Neural progenitor cell (in vitro differentiated cells): ENCODE measurements at regions not wholly inside any gene's neighbourhood (a gene's known extent, or its start where the extent isn't known, plus 50 kb on each side); places are given as distances from the start of the nearest gene placed in this dataset.

Experiments used
- DNase-seq: peaks from one replicate; pipeline ENCODE4 v3.0.0-alpha.2; 2016; ENCODE audit warnings: low spot score
- H2AFZ ChIP-seq: fragments of 200-600 bp; sonication (generic); replicated peaks from 2 replicates; pipeline ENCODE4 v1.6.1; 2016; ENCODE audit warnings: antibody characterized with exemption
- H3F3A ChIP-seq: fragments of 200-600 bp; sonication (generic); 2 replicates; pipeline ENCODE4 v1.6.1; 2016; ENCODE audit warnings: antibody characterized with exemption, low read depth
- H3K27ac ChIP-seq: fragments of 200-600 bp; sonication (generic); 2 replicates; pipeline ENCODE4 v1.5.1; 2016; ENCODE audit warnings: mild to moderate bottlenecking
- H3K27me3 ChIP-seq: fragments of 200-600 bp; sonication (generic); 2 replicates; pipeline ENCODE4 v1.6.1; 2016; ENCODE audit warnings: mild to moderate bottlenecking, moderate library complexity
- H3K36me3 ChIP-seq: fragments of 200-600 bp; sonication (generic); 2 replicates; pipeline ENCODE4 v1.5.1; 2016
- H3K4me1 ChIP-seq: fragments of 200-600 bp; sonication (generic); 2 replicates; pipeline ENCODE4 v1.6.1; 2016; ENCODE audit warnings: mixed run types
- H3K4me2 ChIP-seq: fragments of 200-600 bp; sonication (generic); 2 replicates; pipeline ENCODE4 v1.6.1; 2016
- H3K4me3 ChIP-seq: fragments of 200-600 bp; sonication (generic); 2 replicates; pipeline ENCODE4 v1.5.1; 2016
- H3K79me2 ChIP-seq: fragments of 200-600 bp; sonication (generic); 2 replicates; pipeline ENCODE4 v1.6.1; 2016; ENCODE audit warnings: low read depth
- H3K9ac ChIP-seq: fragments of 200-600 bp; sonication (generic); 2 replicates; pipeline ENCODE4 v1.6.1; 2016
- H3K9me3 ChIP-seq: fragments of 200-600 bp; sonication (generic); 2 replicates; pipeline ENCODE4 v1.5.1; 2016; ENCODE audit warnings: low read depth
- H4K20me1 ChIP-seq: fragments of 200-600 bp; sonication (generic); 2 replicates; pipeline ENCODE4 v1.6.1; 2016; ENCODE audit warnings: low read depth
- H3K27ac Mint-ChIP-seq: 3 replicates; pipeline ENCODE4 v1.8.0; 2021; ENCODE audit warnings: mixed read lengths
- H3K27me3 Mint-ChIP-seq: 2 replicates; pipeline ENCODE4 v1.8.0; 2022; ENCODE audit warnings: low read depth, mild to moderate bottlenecking, inconsistent platforms, moderate library complexity, mixed read lengths; ENCODE audit not compliant: insufficient read depth
- H3K36me3 Mint-ChIP-seq: 3 replicates; pipeline ENCODE4 v1.8.0; 2021; ENCODE audit warnings: mixed read lengths
- H3K4me1 Mint-ChIP-seq: 3 replicates; pipeline ENCODE4 v1.8.0; 2021; ENCODE audit warnings: mixed read lengths
- H3K4me3 Mint-ChIP-seq: 3 replicates; pipeline ENCODE4 v1.8.0; 2021; ENCODE audit warnings: mild to moderate bottlenecking, moderate library complexity, mixed read lengths
- H3K9me3 Mint-ChIP-seq: 3 replicates; pipeline ENCODE4 v1.8.0; 2020; ENCODE audit warnings: mixed read lengths
- EZH2 ChIP-seq: fragments of 200-600 bp; sonication (generic); IDR thresholded peaks from 2 replicates; pipeline ENCODE4 v1.6.1; 2017; ENCODE audit warnings: antibody characterized with exemption, mild to moderate bottlenecking, moderate library complexity
- EZH2phosphoT487 ChIP-seq: fragments of 200-600 bp; sonication (generic); IDR thresholded peaks from 2 replicates; pipeline ENCODE4 v1.6.1; 2017; ENCODE audit warnings: antibody characterized with exemption
- TF ChIP-seq, protein P1 (sequence below): fragments of 200-600 bp; sonication (generic); IDR thresholded peaks from 2 replicates; pipeline ENCODE4 v1.5.1; 2017; ENCODE audit warnings: antibody characterized with exemption, mild to moderate bottlenecking

DNA sequence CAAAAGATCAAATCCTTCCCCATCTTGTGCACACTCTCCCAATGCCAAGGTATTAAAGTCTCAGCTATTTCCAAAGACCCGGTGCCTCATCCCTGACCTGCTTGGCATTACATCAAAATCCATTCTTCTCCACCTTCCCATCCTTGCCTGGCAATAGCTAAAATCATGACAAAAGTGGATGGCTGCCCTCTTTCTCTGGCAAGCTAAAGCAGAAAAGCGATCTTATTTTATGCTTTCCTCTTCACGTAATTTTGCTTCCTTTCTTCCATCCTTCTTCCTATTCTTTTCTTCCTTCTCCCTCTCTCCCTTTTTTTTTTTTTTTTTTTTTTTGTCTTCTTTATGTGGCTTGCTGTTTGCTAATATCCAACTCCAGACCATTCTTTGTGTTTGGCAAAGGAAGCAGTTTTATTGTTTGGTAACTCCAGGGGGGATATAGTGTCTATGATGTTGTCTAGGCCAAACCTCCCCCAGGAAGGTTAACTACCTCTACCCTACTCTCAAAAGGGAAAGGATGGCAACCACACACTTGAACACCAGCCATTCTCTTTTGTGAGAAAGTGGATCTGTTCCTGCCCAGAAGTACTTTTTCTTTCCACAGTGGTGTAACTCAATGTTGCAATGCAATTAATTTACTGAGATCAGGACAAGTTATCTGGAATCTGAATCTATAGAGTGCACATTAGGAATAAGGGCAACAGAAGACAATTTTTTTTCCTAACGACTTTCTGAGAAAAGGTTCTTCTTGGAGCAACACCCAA is 120.9 kb upstream of the TMEM161B start:
- Histone ChIP-seq H3K79me2 (no peaks in the 10 kb centered on the region), H3K27me3 (no peaks in the 10 kb centered on the region), H3K9ac (no peak overlapping the region), H3K9me3 (no peaks in the 10 kb centered on the region), H3K4me2 (peak overlapping the region; percentile 41), H2AFZ (no peak overlapping the region), H4K20me1 (no peaks in the 10 kb centered on the region), H3K27ac (no peak overlapping the region), H3F3A (peaks cover 31% of the 10 kb centered on the region), H3K36me3 (no peaks in the 10 kb centered on the region), H3K4me3 (no peak overlapping the region), H3K4me1 (peaks cover 68% of the 10 kb centered on the region)
- Mint-ChIP-seq H3K27ac (peak overlapping the region; percentile 83), H3K4me1 (peaks cover 65% of the 10 kb centered on the region), H3K27me3 (peaks cover 4% of the 10 kb centered on the region), H3K4me3 (peak overlapping the region; percentile 28), H3K9me3 (peaks cover 2% of the 10 kb centered on the region), H3K36me3 (no peaks in the 10 kb centered on the region)
- TF ChIP-seq EZH2 (no peak), EZH2phosphoT487 (no peak)
- TF ChIP-seq, protein P1, sequence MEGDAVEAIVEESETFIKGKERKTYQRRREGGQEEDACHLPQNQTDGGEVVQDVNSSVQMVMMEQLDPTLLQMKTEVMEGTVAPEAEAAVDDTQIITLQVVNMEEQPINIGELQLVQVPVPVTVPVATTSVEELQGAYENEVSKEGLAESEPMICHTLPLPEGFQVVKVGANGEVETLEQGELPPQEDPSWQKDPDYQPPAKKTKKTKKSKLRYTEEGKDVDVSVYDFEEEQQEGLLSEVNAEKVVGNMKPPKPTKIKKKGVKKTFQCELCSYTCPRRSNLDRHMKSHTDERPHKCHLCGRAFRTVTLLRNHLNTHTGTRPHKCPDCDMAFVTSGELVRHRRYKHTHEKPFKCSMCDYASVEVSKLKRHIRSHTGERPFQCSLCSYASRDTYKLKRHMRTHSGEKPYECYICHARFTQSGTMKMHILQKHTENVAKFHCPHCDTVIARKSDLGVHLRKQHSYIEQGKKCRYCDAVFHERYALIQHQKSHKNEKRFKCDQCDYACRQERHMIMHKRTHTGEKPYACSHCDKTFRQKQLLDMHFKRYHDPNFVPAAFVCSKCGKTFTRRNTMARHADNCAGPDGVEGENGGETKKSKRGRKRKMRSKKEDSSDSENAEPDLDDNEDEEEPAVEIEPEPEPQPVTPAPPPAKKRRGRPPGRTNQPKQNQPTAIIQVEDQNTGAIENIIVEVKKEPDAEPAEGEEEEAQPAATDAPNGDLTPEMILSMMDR = no peak
- DNase-seq = no peak

DNA sequence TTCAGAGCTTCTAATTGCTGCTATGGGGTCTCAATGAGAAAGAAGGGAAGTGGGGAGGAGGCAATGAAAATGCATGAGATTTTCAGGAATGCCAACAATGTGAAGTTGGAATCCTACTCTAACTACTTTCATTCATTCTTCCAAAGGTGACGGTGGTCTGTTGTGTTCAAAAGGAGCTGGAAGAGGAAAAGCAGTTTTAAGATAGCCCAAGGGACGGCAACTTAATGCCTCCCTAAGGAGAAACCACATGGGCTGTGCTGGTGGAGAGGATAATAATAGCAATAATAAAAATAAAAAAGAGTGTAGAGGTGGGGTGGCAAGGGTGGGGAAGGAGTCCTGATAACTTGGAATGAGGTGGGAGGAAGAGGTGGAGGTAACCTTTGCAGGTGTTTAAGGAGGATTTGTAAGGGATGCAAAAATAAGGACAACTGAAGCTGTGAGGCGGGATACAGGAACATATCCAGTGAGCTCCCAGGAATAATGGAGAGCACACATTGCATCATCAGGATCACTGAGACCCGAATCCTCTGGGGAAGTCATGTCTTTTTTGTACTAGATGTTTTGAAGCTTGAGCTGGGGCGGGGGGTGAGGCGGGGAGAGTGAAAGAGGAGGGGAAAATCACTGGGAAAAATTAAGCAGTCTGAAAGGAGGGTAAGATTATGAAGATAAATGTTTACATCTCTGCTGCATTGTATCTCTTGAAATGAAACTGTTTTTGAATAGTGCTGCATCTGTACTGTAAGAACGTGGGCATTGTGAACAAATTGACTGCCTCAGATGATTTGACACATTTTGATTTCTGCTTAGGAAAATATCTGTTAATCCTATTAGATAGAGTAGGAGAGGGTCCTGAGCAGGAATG is 120.1 kb upstream of the TMEM161B start:
- Histone ChIP-seq H3F3A (peaks cover 30% of the 10 kb centered on the region), H4K20me1 (no peaks in the 10 kb centered on the region), H3K4me1 (peaks cover 62% of the 10 kb centered on the region), H3K4me3 (no peak overlapping the region), H3K4me2 (peak overlapping the region; percentile 41), H3K36me3 (no peaks in the 10 kb centered on the region), H3K9me3 (no peaks in the 10 kb centered on the region), H3K79me2 (no peaks in the 10 kb centered on the region), H2AFZ (no peak overlapping the region), H3K9ac (no peak overlapping the region), H3K27me3 (no peaks in the 10 kb centered on the region), H3K27ac (peak overlapping the region; percentile 57)
- Mint-ChIP-seq H3K27me3 (peaks cover 6% of the 10 kb centered on the region), H3K9me3 (peaks cover 2% of the 10 kb centered on the region), H3K4me3 (peak overlapping the region; percentile 39), H3K36me3 (no peaks in the 10 kb centered on the region), H3K4me1 (peaks cover 56% of the 10 kb centered on the region), H3K27ac (peak overlapping the region; percentile 42)
- DNase-seq = peak; percentile 61
- TF ChIP-seq EZH2phosphoT487 (no peak), EZH2 (no peak)
- TF ChIP-seq, protein P1 = no peak

DNA sequence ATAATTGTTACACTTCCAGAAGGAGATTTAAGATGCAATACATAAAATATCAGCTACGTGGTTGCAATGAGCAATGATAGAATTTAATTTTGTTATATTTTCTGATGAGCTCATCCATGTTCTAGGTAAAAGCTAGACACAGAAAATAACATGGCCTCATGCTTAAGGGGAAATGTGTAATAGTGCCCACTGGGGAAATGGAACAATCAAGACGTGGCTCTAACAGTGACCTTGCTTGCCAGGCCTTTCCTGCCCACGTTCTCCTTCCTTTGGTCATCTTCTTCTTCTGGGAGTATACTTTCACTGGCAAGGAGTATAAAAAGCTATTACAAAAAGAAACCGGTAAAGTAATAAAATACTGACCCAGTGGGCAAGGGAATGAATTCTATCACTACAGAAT is 116.2 kb upstream of the TMEM161B start:
- H4K20me1 ChIP-seq = no peaks in the 10 kb centered on the region
- peaks cover 2% of the 10 kb centered on the region for H3K36me3 Mint-ChIP-seq
- H3K27ac ChIP-seq = no peak overlapping the region
- H3K27ac Mint-ChIP-seq = no peak overlapping the region
- peaks cover 5% of the 10 kb centered on the region for H3K9me3 Mint-ChIP-seq
- H3K27me3 Mint-ChIP-seq = peaks cover 8% of the 10 kb centered on the region
- H3K9me3 ChIP-seq = no peaks in the 10 kb centered on the region
- H3K4me3 ChIP-seq = no peak overlapping the region
- H2AFZ ChIP-seq = no peak overlapping the region
- peaks cover 23% of the 10 kb centered on the region for H3K4me1 Mint-ChIP-seq
- DNase-seq = no peak
- no peak overlapping the region for H3K4me3 Mint-ChIP-seq
- no peak for TF ChIP-seq EZH2
- TF ChIP-seq EZH2phosphoT487 = no peak
- TF ChIP-seq, protein P1 = no peak
- no peak overlapping the region for H3K4me2 ChIP-seq
- peaks cover 25% of the 10 kb centered on the region for H3K4me1 ChIP-seq
- H3K36me3 ChIP-seq = no peaks in the 10 kb centered on the region
- H3F3A ChIP-seq = peaks cover 23% of the 10 kb centered on the region
- H3K9ac ChIP-seq = no peak overlapping the region
- H3K27me3 ChIP-seq = no peaks in the 10 kb centered on the region
- H3K79me2 ChIP-seq = no peaks in the 10 kb centered on the region
